HepG2 (cell line): ENCODE measurements at regions not wholly inside any gene's neighbourhood (a gene's known extent, or its start where the extent isn't known, plus 50 kb on each side); places are given as distances from the start of the nearest gene placed in this dataset.

Experiments
- ATAC-seq: fragments of 200-7000 bp; cut with Tn5 transposase; 3 replicates; pipeline ENCODE4 v1.9.1; 2020; ENCODE audit warnings: mild to moderate bottlenecking, moderate library complexity
- BruUV-seq: library from RNA; stranded (reverse); fragments of 400-500 nt; replicated peaks from 2 replicates; lab custom pipeline; 2021; lab: Mats Ljungman, UMichigan
- CTCF ChIA-PET: fragments of 300-600 bp; formaldehyde crosslinking; extraction: SDS; loops from one replicate; lab custom pipeline; 2021; ENCODE audit warnings: low total read pairs, inconsistent platforms, low intra/inter-chr PET ratio; lab: Yijun Ruan, JAX
- POLR2A ChIA-PET: fragments of 350-600 bp; sonication (Branson Sonifier 250); formaldehyde crosslinking; loops from one replicate; lab custom pipeline; 2020; ENCODE audit warnings: antibody characterized with exemption, inconsistent platforms; lab: Yijun Ruan, JAX
- DNase-seq: peaks from one replicate; pipeline ENCODE4 v3.0.0-alpha.2; 2015; ENCODE audit warnings: low spot score
- FAIRE-seq: peaks from 3 replicates; lab custom pipeline; 2011; peaks lifted over from hg19 to GRCh38; lab: Jason Lieb, UNC
- H2AFZ ChIP-seq: one replicate; pipeline ENCODE4 v1.6.1; 2011; ENCODE audit warnings: low read length, inconsistent platforms
- H3K27ac ChIP-seq: fragments of 300-600 bp; 3 replicates; pipeline ENCODE4 v1.8.0; 2011; ENCODE audit warnings: mixed run types, mild to moderate bottlenecking, mixed read lengths, low read length, inconsistent platforms; ENCODE audit not compliant: insufficient read depth; ENCODE audit errors: extremely low read length
- H3K27me3 ChIP-seq, 2 experiments: fragments of 200-600 bp in 1 of 2; 2 replicates in 1 of 2; 3 replicates in 1 of 2; pipeline versions ENCODE4 v1.6.0 to v1.8.0; 2011; ENCODE audit warnings: low read length in 2 of 2, mild to moderate bottlenecking in 2 of 2, moderate library complexity in 2 of 2, inconsistent platforms in 1 of 2; ENCODE audit not compliant: insufficient read depth in 2 of 2, control insufficient read depth in 1 of 2
- H3K36me3 ChIP-seq, 2 experiments: fragments of 200-600 bp in 1 of 2; replicated peaks in 1 of 2; 2 replicates in 1 of 2; 3 replicates in 1 of 2; pipeline versions ENCODE4 v1.5.1 to v1.8.0; 2011; ENCODE audit warnings: low read length in 2 of 2, inconsistent platforms in 1 of 2; ENCODE audit not compliant: insufficient read depth in 2 of 2, control insufficient read depth in 1 of 2
- H3K4me1 ChIP-seq: 2 replicates; pipeline ENCODE4 v1.5.1; 2012; ENCODE audit warnings: low read length, inconsistent platforms; ENCODE audit not compliant: insufficient read depth
- H3K4me2 ChIP-seq: 2 replicates; pipeline ENCODE4 v1.6.0; 2011; ENCODE audit warnings: low read depth, low read length, inconsistent platforms
- H3K4me3 ChIP-seq, 3 experiments: fragments of 200-600 bp in 1 of 3; sonication (generic), shearing (Covaris generic) in 1 of 3; replicated peaks in 1 of 3; 2 replicates each; pipeline ENCODE4 v1.5.1; 2011 to 2016; ENCODE audit warnings: low read length in 3 of 3, inconsistent platforms in 2 of 3, low read depth in 2 of 3, mild to moderate bottlenecking in 2 of 3, control low read depth in 1 of 3, mixed read lengths in 1 of 3; ENCODE audit not compliant: insufficient read depth in 1 of 3
- H3K79me2 ChIP-seq: one replicate; pipeline ENCODE4 v1.6.1; 2011; ENCODE audit warnings: low read length, inconsistent platforms; ENCODE audit not compliant: insufficient read depth
- H3K9ac ChIP-seq: 2 replicates; pipeline ENCODE4 v1.6.0; 2011; ENCODE audit warnings: mild to moderate bottlenecking, low read depth, low read length, inconsistent platforms; ENCODE audit not compliant: insufficient read depth
- H3K9me3 ChIP-seq: 2 replicates; pipeline ENCODE4 v1.5.1; 2012; ENCODE audit warnings: mild to moderate bottlenecking, low read length
- H4K20me1 ChIP-seq: 2 replicates; pipeline ENCODE4 v1.6.0; 2011; ENCODE audit warnings: inconsistent platforms, mild to moderate bottlenecking, low read length, moderate library complexity; ENCODE audit not compliant: insufficient read depth
- CAMTA2 ChIP-seq: sonication (generic); formaldehyde crosslinking; IDR thresholded peaks from 2 replicates; pipeline ENCODE4 v1.4.0; 2020; ENCODE audit warnings: mild to moderate bottlenecking, missing genetic modification reagents, borderline replicate concordance
- FOXK2 ChIP-seq: fragments of 450-650 bp; IDR thresholded peaks from 2 replicates; pipeline ENCODE4 v1.6.1; 2016
- KDM2A ChIP-seq: sonication (generic); formaldehyde crosslinking; IDR thresholded peaks from 2 replicates; pipeline ENCODE4 v1.4.0; 2020; ENCODE audit warnings: low read depth, missing genetic modification reagents, borderline replicate concordance
- KDM3A ChIP-seq: IDR thresholded peaks from 2 replicates; pipeline ENCODE4 v1.6.1; 2018; ENCODE audit warnings: low read depth, missing compliant biosample characterization
- NFATC3 ChIP-seq: sonication (generic); formaldehyde crosslinking; IDR thresholded peaks from 2 replicates; pipeline ENCODE4 v1.5.1; 2020; ENCODE audit warnings: mild to moderate bottlenecking, missing genetic modification reagents
- NFE2 ChIP-seq: sonication (generic); formaldehyde crosslinking; IDR thresholded peaks from 2 replicates; pipeline ENCODE4 v1.4.0; 2020; ENCODE audit warnings: missing genetic modification reagents
- NFE2L1 ChIP-seq: sonication (generic); formaldehyde crosslinking; IDR thresholded peaks from 2 replicates; pipeline ENCODE4 v1.4.0; 2020; ENCODE audit warnings: missing genetic modification reagents, mild to moderate bottlenecking, borderline replicate concordance
- POLR2G ChIP-seq: fragments of 200-400 bp; formaldehyde crosslinking; IDR thresholded peaks from 2 replicates; pipeline ENCODE4 v1.6.1; 2018; ENCODE audit warnings: mild to moderate bottlenecking, low read depth, low read length, moderate library complexity
- SSRP1 ChIP-seq: IDR thresholded peaks from 2 replicates; pipeline ENCODE4 v1.6.1; 2016; ENCODE audit warnings: control low read depth
- TBX2 ChIP-seq: sonication (generic); formaldehyde crosslinking; IDR thresholded peaks from 2 replicates; pipeline ENCODE4 v1.5.0; 2020; ENCODE audit warnings: missing genetic modification reagents, mild to moderate bottlenecking, borderline replicate concordance
- TEF ChIP-seq: sonication (generic); formaldehyde crosslinking; IDR thresholded peaks from 2 replicates; pipeline ENCODE4 v1.5.0; 2020; ENCODE audit warnings: missing genetic modification reagents
- ZBTB1 ChIP-seq: sonication (generic); formaldehyde crosslinking; IDR thresholded peaks from 2 replicates; pipeline ENCODE4 v1.4.0; 2020; ENCODE audit warnings: missing genetic modification reagents, borderline replicate concordance
- ZBTB38 ChIP-seq: sonication (generic); formaldehyde crosslinking; IDR thresholded peaks from 2 replicates; pipeline ENCODE4 v1.5.1; 2020; ENCODE audit warnings: mild to moderate bottlenecking, missing genetic modification reagents
- ZFP1 ChIP-seq: IDR thresholded peaks from 2 replicates; pipeline ENCODE4 v1.6.1; 2016
- ZKSCAN8 ChIP-seq: IDR thresholded peaks from 2 replicates; pipeline ENCODE4 v1.6.1; 2016; ENCODE audit warnings: borderline replicate concordance, missing genetic modification reagents, missing compliant biosample characterization
- ZNF280B ChIP-seq: sonication (generic); formaldehyde crosslinking; IDR thresholded peaks from 2 replicates; pipeline ENCODE4 v1.5.0; 2020; ENCODE audit warnings: missing genetic modification reagents, mild to moderate bottlenecking, borderline replicate concordance
- ZNF44 ChIP-seq: sonication (generic); formaldehyde crosslinking; IDR thresholded peaks from 2 replicates; pipeline ENCODE4 v1.5.1; 2020; ENCODE audit warnings: mild to moderate bottlenecking, missing genetic modification reagents
- ZNF451 ChIP-seq: sonication (generic); formaldehyde crosslinking; IDR thresholded peaks from 2 replicates; pipeline ENCODE4 v1.5.0; 2020; ENCODE audit warnings: mild to moderate bottlenecking, missing genetic modification reagents
- ZNF556 ChIP-seq: sonication (generic); formaldehyde crosslinking; IDR thresholded peaks from 2 replicates; pipeline ENCODE4 v1.4.0; 2020; ENCODE audit warnings: mild to moderate bottlenecking, missing genetic modification reagents, borderline replicate concordance
- ZNF557 ChIP-seq: sonication (generic); formaldehyde crosslinking; IDR thresholded peaks from 2 replicates; pipeline ENCODE4 v1.4.0; 2020; ENCODE audit warnings: missing genetic modification reagents
- ZNF605 ChIP-seq: sonication (generic); formaldehyde crosslinking; IDR thresholded peaks from 2 replicates; pipeline ENCODE4 v1.8.0; 2022; ENCODE audit warnings: mild to moderate bottlenecking, missing genetic modification reagents
- ZSCAN25 ChIP-seq: sonication (generic); formaldehyde crosslinking; IDR thresholded peaks from 2 replicates; pipeline ENCODE4 v1.8.0; 2022; ENCODE audit warnings: mild to moderate bottlenecking, missing genetic modification reagents
- WGBS: methylation state at CpG from one replicate; pipeline ENCODE4 v1.1.6; 2017; ENCODE audit warnings: low lambda C conversion rate; 5-methylcytosine and 5-hydroxymethylcytosine counted together
- in situ Hi-C: cut with HindIII; loops from 2 replicates; pipeline ENCODE4 v1.10.0; 2017; ENCODE audit warnings: low pct_unique_long_range_greater_than_20kb; ENCODE audit not compliant: extremely low pct_ligation_motif_present
- intact Hi-C: fragments of 100-400 bp; cut with micrococcal nuclease; formaldehyde crosslinking; loops from one replicate; pipeline ENCODE4 v1.10.0; 2022; ENCODE audit not compliant: unreplicated experiment
- TF ChIP-seq, protein P1 (sequence below): sonication (generic); formaldehyde crosslinking; IDR thresholded peaks from 2 replicates; pipeline ENCODE4 v1.8.0; 2022; ENCODE audit warnings: mild to moderate bottlenecking, missing genetic modification reagents, borderline replicate concordance

GRCh38 chr9:129556491-129557191, 64.3 kb downstream of the C9orf50 start:
- peaks cover 97% of the 10 kb centered on the region for H3K4me1 ChIP-seq
- ChIA-PET CTCF (no interaction called here), POLR2A (interaction anchor here (0.9 to 5.6 kb wide), 20 partner anchors 9 to 417 kb away, joined by 3 to 136 read pairs (median 6); partner anchors contain the start of genes IER5L and NTMT1)
- H3K9ac ChIP-seq: peak overlapping the region; percentile 83
- H3K27me3 ChIP-seq: no peaks in the 10 kb centered on the region
- H3K9me3 ChIP-seq: no peaks in the 10 kb centered on the region
- FAIRE-seq (no peak), DNase-seq (no peak), ATAC-seq (no peak)
- in situ Hi-C loops (no loop called here), intact Hi-C loops (loop anchor here (1.0 to 5.0 kb wide), 2 partner anchors 8 to 59 kb away; no protein-coding TSS in a partner anchor)
- no peaks in the 10 kb centered on the region for H3K79me2 ChIP-seq
- no peaks in the 10 kb centered on the region for H3K36me3 ChIP-seq
- no peaks in the 10 kb centered on the region for H4K20me1 ChIP-seq
- 72% methylated on average over 12 of the region's 12 CpGs for WGBS
- no peak overlapping the region for H2AFZ ChIP-seq
- H3K27ac ChIP-seq: peak overlapping the region; percentile 95
- H3K4me2 ChIP-seq: peak overlapping the region; percentile 86
- peak overlapping the region; percentile 8 to 65 (median 44); a peak in 4 of 6 replicates for H3K4me3 ChIP-seq
- TSS peak; percentile 88 for BruUV-seq
- TF ChIP-seq CAMTA2 (CRISPR knock-in tag): no peak
- TF ChIP-seq ZNF280B (CRISPR knock-in tag): no peak
- TF ChIP-seq POLR2G: peak; percentile 22; the same call in 1 of the 2 replicates
- TF ChIP-seq NFATC3: 0 out of 2 replicates have a peak, but pooled peaks have one; percentile 41
- TF ChIP-seq TEF (CRISPR knock-in tag): no peak
- no peak for TF ChIP-seq ZNF556 (CRISPR knock-in tag)
- TF ChIP-seq ZBTB38 (CRISPR knock-in tag): peak; percentile 97
- 0 out of 2 replicates have a peak, but pooled peaks have one; percentile 68 for TF ChIP-seq ZNF44 (CRISPR knock-in tag)
- TF ChIP-seq KDM3A (CRISPR knock-in tag): no peak
- 0 out of 2 replicates have a peak, but pooled peaks have one; percentile 37 for TF ChIP-seq ZNF605
- no peak for TF ChIP-seq ZBTB1 (CRISPR knock-in tag)
- no peak for TF ChIP-seq NFE2
- TF ChIP-seq KDM2A (CRISPR knock-in tag): no peak
- no peak for TF ChIP-seq NFE2L1
- TF ChIP-seq, protein P1, sequence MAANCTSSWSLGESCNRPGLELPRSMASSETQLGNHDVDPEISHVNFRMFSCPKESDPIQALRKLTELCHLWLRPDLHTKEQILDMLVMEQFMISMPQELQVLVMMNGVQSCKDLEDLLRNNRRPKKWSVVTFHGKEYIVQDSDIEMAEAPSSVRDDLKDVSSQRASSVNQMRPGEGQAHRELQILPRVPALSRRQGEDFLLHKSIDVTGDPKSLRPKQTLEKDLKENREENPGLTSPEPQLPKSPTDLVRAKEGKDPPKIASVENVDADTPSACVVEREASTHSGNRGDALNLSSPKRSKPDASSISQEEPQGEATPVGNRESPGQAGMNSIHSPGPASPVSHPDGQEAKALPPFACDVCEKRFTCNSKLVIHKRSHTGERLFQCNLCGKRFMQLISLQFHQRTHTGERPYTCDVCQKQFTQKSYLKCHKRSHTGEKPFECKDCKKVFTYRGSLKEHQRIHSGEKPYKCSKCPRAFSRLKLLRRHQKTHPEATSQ (CRISPR knock-in tag): 0 out of 2 replicates have a peak, but pooled peaks have one; percentile 10
- no peak for TF ChIP-seq ZNF451 (CRISPR knock-in tag)
- 0 out of 2 replicates have a peak, but pooled peaks have one; percentile 13 for TF ChIP-seq TBX2 (CRISPR knock-in tag)
- no peak for TF ChIP-seq FOXK2
- TF ChIP-seq ZNF557 (CRISPR knock-in tag): no peak
- peak; percentile 36; the same call in 1 of the 2 replicates for TF ChIP-seq ZSCAN25 (CRISPR knock-in tag)
- no peak for TF ChIP-seq ZKSCAN8 (CRISPR knock-in tag)
- TF ChIP-seq SSRP1 (CRISPR knock-in tag): no peak
- no peak for TF ChIP-seq ZFP1 (CRISPR knock-in tag)
